IMR-90 (cell line): ENCODE measurements at regions not wholly inside any gene's neighbourhood (a gene's known extent, or its start where the extent isn't known, plus 50 kb on each side); places are given as distances from the start of the nearest gene placed in this dataset.

ENCODE experiments used
- CTCF ChIP-seq: conservative IDR thresholded peaks from 2 replicates; pipeline ENCODE4 v1.5.1; 2012; ENCODE audit warnings: mild to moderate bottlenecking, low read depth, low read length, improper control_type of control experiment
- RAD21 ChIP-seq: IDR thresholded peaks from 2 replicates; pipeline ENCODE4 v1.6.1; 2012; ENCODE audit warnings: low read length, improper control_type of control experiment

GRCh38 chr2:209371407-209371806 is 52.4 kb upstream of the MAP2 start:
- TF ChIP-seq RAD21 (no peak), CTCF (no peak)
